ENCODE measurements at regions not wholly inside any gene's neighbourhood (a gene's known extent, or its start where the extent isn't known, plus 50 kb on each side); places are given as distances from the start of the nearest gene placed in this dataset.

DNA sequence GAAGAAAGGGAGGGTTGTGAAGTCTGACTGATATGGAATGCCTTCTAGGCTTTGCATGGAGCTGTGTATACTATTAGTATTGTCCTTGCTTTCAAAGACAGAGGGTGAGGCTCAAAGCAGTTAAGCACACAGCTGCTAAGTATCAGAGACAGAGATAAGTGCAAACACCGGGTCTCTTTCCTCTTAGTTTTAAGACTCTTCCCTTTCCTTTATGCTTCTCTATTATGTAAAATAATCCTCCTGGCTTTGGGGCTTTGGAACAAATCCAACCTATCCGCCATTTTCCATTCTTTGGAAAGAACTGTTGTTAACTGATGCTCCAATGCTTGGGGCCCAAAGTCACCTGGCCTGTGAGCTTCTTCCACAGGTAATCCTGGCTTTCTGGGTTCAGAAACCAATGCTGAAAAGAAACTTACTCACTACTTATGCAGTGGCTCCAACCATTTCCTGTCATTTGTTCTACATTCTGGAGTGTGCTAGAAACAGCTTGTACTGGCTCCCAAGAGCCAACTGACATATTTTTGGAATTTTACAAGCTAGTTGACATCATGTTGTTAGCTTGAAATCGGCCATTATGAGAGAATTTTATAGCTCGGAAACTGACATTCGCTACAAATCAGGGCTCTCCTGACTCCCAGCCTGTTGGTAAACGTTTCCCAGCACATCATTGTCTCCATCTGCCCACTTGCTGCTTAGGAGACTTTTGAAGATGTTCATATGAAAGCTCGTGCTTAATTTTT lies 67.5 kb downstream of the DNTTIP2 start:
- Histone ChIP-seq H3K4me3 (no peak overlapping the region), H3K4me1 (no peaks in the 10 kb centered on the region), H3K36me3 (replicated peaks in 1 of 2; ENCODE audit: insufficient read depth in 1 of 2, low read depth in 2 of 2) (no peaks in the 10 kb centered on the region), H3K27ac (no peak overlapping the region), H3K9me3 (no peaks in the 10 kb centered on the region), H3K27me3 (no peaks in the 10 kb centered on the region)
- TF ChIP-seq, protein P1, sequence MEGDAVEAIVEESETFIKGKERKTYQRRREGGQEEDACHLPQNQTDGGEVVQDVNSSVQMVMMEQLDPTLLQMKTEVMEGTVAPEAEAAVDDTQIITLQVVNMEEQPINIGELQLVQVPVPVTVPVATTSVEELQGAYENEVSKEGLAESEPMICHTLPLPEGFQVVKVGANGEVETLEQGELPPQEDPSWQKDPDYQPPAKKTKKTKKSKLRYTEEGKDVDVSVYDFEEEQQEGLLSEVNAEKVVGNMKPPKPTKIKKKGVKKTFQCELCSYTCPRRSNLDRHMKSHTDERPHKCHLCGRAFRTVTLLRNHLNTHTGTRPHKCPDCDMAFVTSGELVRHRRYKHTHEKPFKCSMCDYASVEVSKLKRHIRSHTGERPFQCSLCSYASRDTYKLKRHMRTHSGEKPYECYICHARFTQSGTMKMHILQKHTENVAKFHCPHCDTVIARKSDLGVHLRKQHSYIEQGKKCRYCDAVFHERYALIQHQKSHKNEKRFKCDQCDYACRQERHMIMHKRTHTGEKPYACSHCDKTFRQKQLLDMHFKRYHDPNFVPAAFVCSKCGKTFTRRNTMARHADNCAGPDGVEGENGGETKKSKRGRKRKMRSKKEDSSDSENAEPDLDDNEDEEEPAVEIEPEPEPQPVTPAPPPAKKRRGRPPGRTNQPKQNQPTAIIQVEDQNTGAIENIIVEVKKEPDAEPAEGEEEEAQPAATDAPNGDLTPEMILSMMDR (IDR thresholded peaks at IDR 0.05): no peak
- TF ChIP-seq POLR2A (IDR thresholded peaks at IDR 0.05): no peak
- 71 to 77% methylated on average over 7 of the region's 7 CpGs for WGBS, 2 donors
- intact Hi-C loops (cut with DNase I): loop anchor here (10.0 kb wide), 1 partner anchor 377 kb away; no protein-coding TSS in a partner anchor
- DNase-seq: no peak
- no peak for ATAC-seq

DNA sequence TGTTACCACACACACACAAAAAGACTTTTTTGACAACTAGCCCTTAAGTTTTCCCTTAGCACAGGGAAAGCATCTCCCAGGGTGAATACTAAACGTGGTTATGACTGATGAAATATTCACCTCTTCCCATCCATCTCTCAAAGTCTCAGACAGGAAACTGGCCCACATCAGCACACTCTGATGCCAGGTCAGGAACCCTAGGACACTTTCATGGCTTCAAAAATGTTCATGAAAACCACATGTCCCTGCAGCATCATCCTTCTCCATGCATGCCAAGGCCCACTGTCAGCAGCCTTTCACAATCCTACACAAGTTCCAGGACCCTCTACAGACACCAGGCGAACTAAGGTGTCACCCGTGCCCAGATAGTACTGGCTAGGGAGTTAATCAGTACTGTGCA lies 68.7 kb downstream of the DNTTIP2 start:
- H3K36me3 ChIP-seq (replicated peaks in 1 of 2; ENCODE audit: insufficient read depth in 1 of 2, low read depth in 2 of 2): no peaks in the 10 kb centered on the region
- no peak for TF ChIP-seq POLR2A (IDR thresholded peaks at IDR 0.05)
- TF ChIP-seq, protein P1 (IDR thresholded peaks at IDR 0.05): no peak
- intact Hi-C loops (cut with DNase I): loop anchor here (10.0 kb wide), 1 partner anchor 376 kb away; no protein-coding TSS in a partner anchor
- no peaks in the 10 kb centered on the region for H3K27me3 ChIP-seq
- H3K4me1 ChIP-seq: no peaks in the 10 kb centered on the region
- WGBS, 2 donors: 65 to 71% methylated on average over 3 of the region's 3 CpGs
- no peaks in the 10 kb centered on the region for H3K9me3 ChIP-seq
- no peak overlapping the region for H3K27ac ChIP-seq
- no peak overlapping the region for H3K4me3 ChIP-seq
- no peak for ATAC-seq
- DNase-seq: no peak

- intact Hi-C loops (cut with DNase I): no loop called here
- ATAC-seq: no peak
- Histone ChIP-seq H3K4me3 (no peak overlapping the region), H3K27ac (no peak overlapping the region), H3K9me3 (no peaks in the 10 kb centered on the region), H3K27me3 (no peaks in the 10 kb centered on the region), H3K36me3 (replicated peaks in 1 of 2; ENCODE audit: insufficient read depth in 1 of 2, low read depth in 2 of 2) (no peaks in the 10 kb centered on the region), H3K4me1 (no peaks in the 10 kb centered on the region)
- TF ChIP-seq POLR2A (IDR thresholded peaks at IDR 0.05): no peak
- TF ChIP-seq, protein P1 (IDR thresholded peaks at IDR 0.05): no peak
- WGBS, 2 donors: 88 to 95% methylated on average over 2 of the region's 2 CpGs
- DNase-seq: no peak
Measured at GRCh38 chr1:93808871-93809270, 70.1 kb downstream of the DNTTIP2 start.

GRCh38 chr1:93807311-93807930 lies 71.6 kb downstream of the DNTTIP2 start:
- H3K9me3 ChIP-seq: no peaks in the 10 kb centered on the region
- H3K27ac ChIP-seq: no peak overlapping the region
- intact Hi-C loops (cut with DNase I): no loop called here
- H3K27me3 ChIP-seq: no peaks in the 10 kb centered on the region
- WGBS, 2 donors: 86 to 94% methylated on average over 2 of the region's 2 CpGs
- no peak for ATAC-seq
- TF ChIP-seq, protein P1 (IDR thresholded peaks at IDR 0.05): no peak
- no peak for TF ChIP-seq POLR2A (IDR thresholded peaks at IDR 0.05)
- no peak overlapping the region for H3K4me3 ChIP-seq
- no peaks in the 10 kb centered on the region for H3K4me1 ChIP-seq
- no peak for DNase-seq
- H3K36me3 ChIP-seq (replicated peaks in 1 of 2; ENCODE audit: insufficient read depth in 1 of 2, low read depth in 2 of 2): no peaks in the 10 kb centered on the region

All from body of pancreas (tissue), 4 donors.